ENCODE measurements at regions not wholly inside any gene's neighbourhood (a gene's known extent, or its start where the extent isn't known, plus 50 kb on each side); places are given as distances from the start of the nearest gene placed in this dataset.
"Not testable (repeated sequence)": the region's sequence is repeated elsewhere in the genome, so short reads cannot be mapped to it uniquely, and the experiment has no call there.

- H3K4me3 ChIP-seq (ENCODE audit: low read length): no peak overlapping the region
- no peak for TF ChIP-seq CTCF (conservative IDR thresholded peaks at IDR 0.05; ENCODE audit: low read depth, low read length)
- no peak for DNase-seq (ENCODE audit: low read depth)
Observed at GRCh38 chr7:119967221-119967620, 305.8 kb upstream of the KCND2 start.

GRCh38 chr7:119968411-119968810, 304.6 kb upstream of the KCND2 start:
- not testable (repeated sequence) for DNase-seq (ENCODE audit: low read depth); H3K4me3 ChIP-seq (ENCODE audit: low read length)

- no peak overlapping the region for H3K4me3 ChIP-seq (ENCODE audit: low read length)
- DNase-seq (ENCODE audit: low read depth): no peak
- no peak for TF ChIP-seq CTCF (conservative IDR thresholded peaks at IDR 0.05; ENCODE audit: low read depth, low read length)
Observed at GRCh38 chr7:119969054-119969453, 303.9 kb upstream of the KCND2 start.

- TF ChIP-seq CTCF (conservative IDR thresholded peaks at IDR 0.05; ENCODE audit: low read depth, low read length): no peak
- DNase-seq (ENCODE audit: low read depth): no peak
- no peak overlapping the region for H3K4me3 ChIP-seq (ENCODE audit: low read length)
Observed at GRCh38 chr7:119969763-119970162, 303.2 kb upstream of the KCND2 start.

GRCh38 chr7:119974972-119975371, 298.0 kb upstream of the KCND2 start:
- no peak for TF ChIP-seq CTCF (conservative IDR thresholded peaks at IDR 0.05; ENCODE audit: low read depth, low read length)
- no peak overlapping the region for H3K4me3 ChIP-seq (ENCODE audit: low read length)
- no peak for DNase-seq (ENCODE audit: low read depth)

- no peak overlapping the region for H3K4me3 ChIP-seq (ENCODE audit: low read length)
- no peak for DNase-seq (ENCODE audit: low read depth)
- TF ChIP-seq CTCF (conservative IDR thresholded peaks at IDR 0.05; ENCODE audit: low read depth, low read length): no peak
Observed at GRCh38 chr7:119982884-119983283, 290.1 kb upstream of the KCND2 start.

- TF ChIP-seq CTCF (conservative IDR thresholded peaks at IDR 0.05; ENCODE audit: low read depth, low read length): no peak
Observed at GRCh38 chr7:119983468-119983867, 289.5 kb upstream of the KCND2 start.

GRCh38 chr7:119984247-119984646, 288.7 kb upstream of the KCND2 start:
- no peak overlapping the region for H3K4me3 ChIP-seq (ENCODE audit: low read length)
- no peak for DNase-seq (ENCODE audit: low read depth)
- TF ChIP-seq CTCF (conservative IDR thresholded peaks at IDR 0.05; ENCODE audit: low read depth, low read length): no peak

More at GRCh38 chr7:119983468-119983867, 289.5 kb upstream of the KCND2 start:
- H3K4me3 ChIP-seq (ENCODE audit: low read length): no peak overlapping the region
- no peak for DNase-seq (ENCODE audit: low read depth)

Measured in retinal pigment epithelial cell (primary cell).